Neural cell (in vitro differentiated cells): ENCODE measurements at regions not wholly inside any gene's neighbourhood (a gene's known extent, or its start where the extent isn't known, plus 50 kb on each side); places are given as distances from the start of the nearest gene placed in this dataset.

ENCODE experiments used
- H2AFZ ChIP-seq: fragments of 200-600, 300-800 bp; sonication (generic), shearing (Covaris generic); 2 replicates; pipeline ENCODE4 v1.6.0; 2014; ENCODE audit warnings: low read depth, mild to moderate bottlenecking, antibody characterized with exemption, low read length, moderate library complexity
- H3F3A ChIP-seq: fragments of 200-600 bp; shearing (Covaris generic); 2 replicates; pipeline ENCODE4 v1.6.1; 2016; ENCODE audit warnings: mild to moderate bottlenecking, moderate library complexity, mixed read lengths, antibody characterized with exemption, low read length; ENCODE audit not compliant: insufficient read depth, poor library complexity, severe bottlenecking
- H3K27ac ChIP-seq: fragments of 200-600, 300-800 bp; sonication (generic), shearing (Covaris generic); 2 replicates; pipeline ENCODE4 v1.5.1; 2014; ENCODE audit warnings: mild to moderate bottlenecking, low read length, moderate library complexity
- H3K27me3 ChIP-seq: fragments of 300-800, 200-600 bp; sonication (generic), shearing (Covaris generic); 2 replicates; pipeline ENCODE4 v1.6.0; 2014; ENCODE audit warnings: mild to moderate bottlenecking, low read depth, low read length, moderate library complexity; ENCODE audit not compliant: insufficient read depth
- H3K36me3 ChIP-seq: fragments of 300-800, 200-600 bp; sonication (generic), shearing (Covaris generic); 2 replicates; pipeline ENCODE4 v1.5.1; 2014; ENCODE audit warnings: mild to moderate bottlenecking, antibody characterized with exemption, low read length, moderate library complexity; ENCODE audit not compliant: insufficient read depth
- H3K4me2 ChIP-seq: fragments of 300-800, 200-600 bp; sonication (generic), shearing (Covaris generic); 2 replicates; pipeline ENCODE4 v1.6.0; 2014; ENCODE audit warnings: mild to moderate bottlenecking, low read length
- H3K4me3 ChIP-seq: fragments of 300-800, 200-600 bp; sonication (generic), shearing (Covaris generic); 2 replicates; pipeline ENCODE4 v1.5.1; 2014; ENCODE audit warnings: mild to moderate bottlenecking, low read length, moderate library complexity
- H3K79me2 ChIP-seq: fragments of 200-600 bp; shearing (Covaris generic); replicated peaks from 2 replicates; pipeline ENCODE4 v1.6.0; 2014; ENCODE audit warnings: mild to moderate bottlenecking, low read length, moderate library complexity; ENCODE audit not compliant: insufficient read depth
- H3K9ac ChIP-seq: fragments of 300-800, 200-600 bp; sonication (generic), shearing (Covaris generic); 2 replicates; pipeline ENCODE4 v1.6.1; 2016; ENCODE audit warnings: mild to moderate bottlenecking, low read length, mixed read lengths
- H3K9me2 ChIP-seq: fragments of 200-600 bp; shearing (Covaris generic); 2 replicates; pipeline ENCODE4 v1.6.1; 2016; ENCODE audit warnings: mild to moderate bottlenecking, low read length, mixed read lengths; ENCODE audit not compliant: insufficient read depth
- H3K9me3 ChIP-seq: fragments of 200-600, 300-800 bp; sonication (generic), shearing (Covaris generic); 2 replicates; pipeline ENCODE4 v1.6.1; 2016; ENCODE audit warnings: mild to moderate bottlenecking, mixed run types, low read length, moderate library complexity, mixed read lengths
- H4K20me1 ChIP-seq: fragments of 200-600 bp; shearing (Covaris generic); 2 replicates; pipeline ENCODE4 v1.6.1; 2016; ENCODE audit warnings: mild to moderate bottlenecking, mixed run types; ENCODE audit not compliant: insufficient read depth
- CTCF ChIP-seq: fragments of 450-650 bp; IDR thresholded peaks from 2 replicates; pipeline ENCODE4 v1.5.1; 2014; ENCODE audit warnings: antibody characterized with exemption, mild to moderate bottlenecking, moderate library complexity; ENCODE audit not compliant: poor library complexity, severe bottlenecking
- EP300 ChIP-seq: fragments of 450-650 bp; conservative IDR thresholded peaks from 2 replicates; pipeline ENCODE4 v1.6.1; 2014; ENCODE audit warnings: antibody characterized with exemption, mild to moderate bottlenecking, moderate library complexity; ENCODE audit not compliant: poor library complexity, severe bottlenecking
- EZH2 ChIP-seq: fragments of 200-600, 300-800 bp; shearing (Covaris generic), sonication (generic); IDR thresholded peaks from 2 replicates; pipeline ENCODE4 v1.6.1; 2014; ENCODE audit warnings: antibody characterized with exemption, low read length, borderline replicate concordance, mild to moderate bottlenecking; ENCODE audit not compliant: insufficient read depth, poor library complexity, severe bottlenecking
- MXI1 ChIP-seq: fragments of 450-650 bp; conservative IDR thresholded peaks from 2 replicates; pipeline ENCODE4 v1.6.1; 2014; ENCODE audit warnings: antibody characterized with exemption, mild to moderate bottlenecking; ENCODE audit not compliant: poor library complexity, severe bottlenecking
- POLR2AphosphoS5 ChIP-seq: IDR thresholded peaks from 2 replicates; pipeline ENCODE4 v1.6.1; 2012
- RAD21 ChIP-seq: fragments of 450-650 bp; conservative IDR thresholded peaks from 2 replicates; pipeline ENCODE4 v1.6.1; 2014; ENCODE audit warnings: antibody characterized with exemption, mild to moderate bottlenecking, moderate library complexity
- REST ChIP-seq: IDR thresholded peaks from 2 replicates; pipeline ENCODE4 v1.6.1; 2012; ENCODE audit warnings: borderline replicate concordance
- SMC3 ChIP-seq: fragments of 450-650 bp; conservative IDR thresholded peaks from 2 replicates; pipeline ENCODE4 v1.6.1; 2014; ENCODE audit warnings: antibody characterized with exemption, mild to moderate bottlenecking, moderate library complexity; ENCODE audit not compliant: poor library complexity
- TAF1 ChIP-seq: IDR thresholded peaks from 2 replicates; pipeline ENCODE4 v1.6.1; 2012; ENCODE audit warnings: low read depth

DNA sequence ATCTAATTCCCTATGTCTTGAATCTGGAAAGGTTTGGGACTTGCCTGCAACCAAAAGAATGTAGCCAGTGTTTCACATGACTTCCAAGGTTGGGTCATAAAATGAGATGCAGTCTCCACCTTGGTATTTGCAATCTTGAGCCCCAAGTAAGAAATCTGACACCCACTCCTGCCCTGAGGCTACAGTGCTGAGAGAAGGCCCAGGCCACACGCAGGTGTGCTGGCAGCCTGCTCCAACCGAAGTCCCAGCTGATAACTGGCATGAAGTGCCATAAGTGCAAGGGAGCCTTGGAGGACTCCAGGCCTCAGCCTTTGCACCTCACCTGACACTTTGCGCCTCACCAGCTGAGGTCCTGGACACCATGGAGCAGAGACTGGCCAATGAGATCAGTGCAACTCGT lies 182.7 kb downstream of the ANAPC1 start:
- Histone ChIP-seq H3K9me3 (no peaks in the 10 kb centered on the region), H2AFZ (no peak overlapping the region), H3K9ac (no peak overlapping the region), H3K36me3 (no peaks in the 10 kb centered on the region), H3K9me2 (no peaks in the 10 kb centered on the region), H3K4me3 (no peak overlapping the region), H3K4me2 (no peak overlapping the region), H3K27me3 (no peaks in the 10 kb centered on the region), H3F3A (no peaks in the 10 kb centered on the region), H3K27ac (no peak overlapping the region), H3K79me2 (no peaks in the 10 kb centered on the region), H4K20me1 (no peaks in the 10 kb centered on the region)
- TF ChIP-seq CTCF (no peak), MXI1 (no peak), EP300 (no peak), REST (no peak), RAD21 (no peak), SMC3 (no peak), EZH2 (no peak), TAF1 (no peak), POLR2AphosphoS5 (no peak)

DNA sequence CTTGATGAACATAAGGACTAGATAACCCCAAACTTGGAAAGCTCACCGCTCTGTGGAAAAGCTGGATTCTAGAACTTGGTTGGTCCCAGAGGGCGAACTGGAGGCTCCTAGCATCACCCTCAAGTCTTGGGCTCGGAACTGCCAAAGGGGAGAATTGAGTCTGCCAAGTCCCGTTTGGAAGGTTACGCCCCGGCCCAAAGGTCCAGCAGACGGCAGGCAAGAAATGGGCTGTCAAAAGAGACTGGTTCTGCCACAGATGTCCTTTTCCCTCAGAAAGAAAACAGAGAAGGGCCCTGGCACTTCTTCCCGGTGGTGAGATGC lies 182.2 kb downstream of the ANAPC1 start:
- Histone ChIP-seq H3K27ac (no peak overlapping the region), H3K9me2 (no peaks in the 10 kb centered on the region), H2AFZ (no peak overlapping the region), H3K27me3 (no peaks in the 10 kb centered on the region), H3K9me3 (no peaks in the 10 kb centered on the region), H3F3A (no peaks in the 10 kb centered on the region), H3K4me2 (no peak overlapping the region), H3K79me2 (no peaks in the 10 kb centered on the region), H4K20me1 (no peaks in the 10 kb centered on the region), H3K9ac (no peak overlapping the region), H3K36me3 (no peaks in the 10 kb centered on the region), H3K4me3 (no peak overlapping the region)
- TF ChIP-seq SMC3: no peak
- no peak for TF ChIP-seq POLR2AphosphoS5
- TF ChIP-seq CTCF: no peak
- no peak for TF ChIP-seq EP300
- TF ChIP-seq REST: no peak
- no peak for TF ChIP-seq EZH2
- no peak for TF ChIP-seq TAF1
- no peak for TF ChIP-seq RAD21
- no peak for TF ChIP-seq MXI1
